GM23248 (cell line): ENCODE measurements at regions not wholly inside any gene's neighbourhood (a gene's known extent, or its start where the extent isn't known, plus 50 kb on each side); places are given as distances from the start of the nearest gene placed in this dataset.

Source experiments
- EZH2 ChIP-seq: fragments of 200-600 bp; sonication (generic); IDR thresholded peaks from 2 replicates; pipeline ENCODE4 v1.6.1; 2018; ENCODE audit warnings: antibody characterized with exemption, mild to moderate bottlenecking; ENCODE audit not compliant: insufficient read depth, poor library complexity, severe bottlenecking
- EZH2phosphoT487 ChIP-seq: fragments of 200-600 bp; sonication (generic); IDR thresholded peaks from 2 replicates; pipeline ENCODE4 v1.6.1; 2018; ENCODE audit warnings: antibody characterized with exemption, moderate library complexity, mild to moderate bottlenecking, low read depth; ENCODE audit not compliant: insufficient read depth

DNA sequence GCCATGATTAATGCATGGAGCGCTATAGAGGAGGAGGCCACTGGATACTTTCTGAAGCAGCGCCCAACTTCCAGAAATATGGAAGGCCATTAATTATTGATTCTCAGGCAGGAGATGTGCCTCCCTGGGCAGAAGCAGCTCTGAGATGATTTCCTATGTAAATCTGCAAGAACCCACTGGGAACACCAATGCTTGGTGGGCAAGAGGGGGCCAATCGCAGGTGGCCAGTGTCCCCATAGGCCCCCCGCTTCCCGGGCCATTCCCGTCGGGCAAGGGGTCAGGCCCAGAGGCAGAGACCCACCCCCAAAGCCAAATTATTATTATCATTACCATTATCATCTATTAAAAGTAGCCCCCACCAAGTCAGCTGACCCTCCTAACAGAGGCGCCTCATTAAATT, 288.0 kb upstream of the TLE3 start:
- no peak for TF ChIP-seq EZH2
- no peak for TF ChIP-seq EZH2phosphoT487
